Activated CD4-positive, alpha-beta memory T cell treated with anti-CD3 and anti-CD28 coated beads, Interleukin-2, amount 10 ng/mL, durations not matched to agents 7 days and 5 days (primary cell): ENCODE measurements at regions not wholly inside any gene's neighbourhood (a gene's known extent, or its start where the extent isn't known, plus 50 kb on each side); places are given as distances from the start of the nearest gene placed in this dataset.
A peak's percentile ranks its signal among the peaks of the same experiment; 100 is the strongest.
"Not testable (repeated sequence)": the region's sequence is repeated elsewhere in the genome, so short reads cannot be mapped to it uniquely, and the experiment has no call there.

Experiments used
- CTCF ChIA-PET: fragments of 350-600 bp; sonication (Branson Sonifier 250); formaldehyde crosslinking; loops from one replicate; lab custom pipeline; 2021; ENCODE audit warnings: antibody characterized with exemption, inconsistent platforms; lab: Charles Lee
- POLR2A ChIA-PET: fragments of 350-600 bp; sonication (Branson Sonifier 250); formaldehyde crosslinking; loops from one replicate; lab custom pipeline; 2021; ENCODE audit warnings: antibody characterized with exemption; lab: Charles Lee
- DNase-seq: peaks from one replicate; pipeline ENCODE4 v3.0.0-alpha.2; 2020
- H3K27ac Mint-ChIP-seq: one replicate; pipeline ENCODE4 v1.8.0; 2021; ENCODE audit warnings: mild to moderate bottlenecking, mixed read lengths
- H3K27me3 Mint-ChIP-seq: one replicate; pipeline ENCODE4 v1.8.0; 2021; ENCODE audit warnings: mixed read lengths
- H3K36me3 Mint-ChIP-seq: one replicate; pipeline ENCODE4 v1.8.0; 2021; ENCODE audit warnings: low read depth, mixed read lengths
- H3K4me1 Mint-ChIP-seq: one replicate; pipeline ENCODE4 v1.8.0; 2021; ENCODE audit warnings: mixed read lengths
- H3K4me3 Mint-ChIP-seq: one replicate; pipeline ENCODE4 v1.8.0; 2021; ENCODE audit warnings: mild to moderate bottlenecking, mixed read lengths
- H3K9me3 Mint-ChIP-seq: one replicate; pipeline ENCODE4 v1.8.0; 2021; ENCODE audit warnings: mixed read lengths

DNA sequence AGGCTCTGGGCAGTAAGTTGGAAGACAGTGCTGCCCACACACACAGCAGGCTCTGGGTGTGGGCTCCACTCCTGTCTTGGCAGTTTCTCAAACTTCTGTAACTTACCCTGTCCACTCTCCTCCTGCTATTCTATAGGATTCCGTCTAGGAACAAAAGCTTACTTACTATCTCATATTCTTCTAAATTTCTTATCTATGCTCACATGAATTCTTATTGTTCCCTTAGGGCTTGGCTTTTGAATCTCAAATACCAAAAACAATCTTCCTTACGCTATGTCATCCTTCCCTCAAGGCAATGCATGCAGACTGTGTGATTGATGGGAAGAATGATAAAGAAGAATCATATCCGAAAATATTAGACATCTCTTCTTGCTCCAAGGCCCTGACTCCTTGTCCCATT lies 425.9 kb upstream of the ONECUT1 start:
- Mint-ChIP-seq H3K4me3 (no peak overlapping the region), H3K36me3 (no peaks in the 10 kb centered on the region), H3K9me3 (no peaks in the 10 kb centered on the region), H3K27ac (no peak overlapping the region), H3K27me3 (no peaks in the 10 kb centered on the region), H3K4me1 (no peaks in the 10 kb centered on the region)
- ChIA-PET POLR2A (no interaction called here), CTCF (no interaction called here)
- no peak for DNase-seq

DNA sequence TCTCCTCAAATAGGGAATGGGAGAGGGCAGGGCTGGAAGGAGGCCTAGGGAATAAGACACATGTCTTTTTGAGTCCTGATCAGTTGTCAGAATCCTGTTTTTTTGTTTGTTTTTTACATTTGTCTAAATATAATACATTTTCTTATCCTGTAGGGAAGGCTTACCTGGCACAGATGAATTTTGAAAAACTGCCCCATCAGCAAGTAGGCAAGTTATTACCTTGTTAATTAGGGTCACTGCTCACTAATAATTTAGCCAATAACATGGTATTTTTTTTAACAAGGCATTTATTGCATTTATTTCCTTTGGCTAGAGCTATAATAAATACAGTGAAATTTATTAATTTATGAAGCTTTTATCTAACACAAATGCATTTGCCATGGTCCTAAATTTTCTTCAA lies 423.2 kb upstream of the ONECUT1 start:
- Mint-ChIP-seq H3K4me3 (no peak overlapping the region), H3K9me3 (no peaks in the 10 kb centered on the region), H3K27ac (no peak overlapping the region), H3K36me3 (no peaks in the 10 kb centered on the region), H3K4me1 (no peaks in the 10 kb centered on the region), H3K27me3 (no peaks in the 10 kb centered on the region)
- ChIA-PET POLR2A (no interaction called here), CTCF (no interaction called here)
- no peak for DNase-seq

DNA sequence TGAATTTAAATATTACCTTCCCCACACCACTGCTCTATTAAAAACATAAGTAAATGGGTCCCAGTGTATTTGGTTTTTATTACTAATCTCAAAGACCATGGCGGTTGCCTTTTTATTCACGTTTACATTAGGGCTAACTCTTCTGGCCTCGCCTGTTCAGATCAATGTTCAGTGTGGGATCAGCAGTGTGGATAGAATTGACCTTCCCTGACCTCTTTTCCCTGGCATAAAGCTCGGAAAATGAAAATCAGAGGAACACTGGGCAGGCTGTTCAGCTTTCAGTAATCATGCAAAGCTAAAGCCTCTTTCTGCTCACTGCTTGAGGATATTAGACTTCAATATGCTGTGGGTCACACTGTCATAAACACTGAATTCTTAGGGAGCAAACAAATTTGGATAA lies 422.6 kb upstream of the ONECUT1 start:
- Mint-ChIP-seq H3K4me1 (no peaks in the 10 kb centered on the region), H3K27ac (no peak overlapping the region), H3K9me3 (no peaks in the 10 kb centered on the region), H3K36me3 (no peaks in the 10 kb centered on the region), H3K4me3 (no peak overlapping the region), H3K27me3 (no peaks in the 10 kb centered on the region)
- ChIA-PET POLR2A (no interaction called here), CTCF (no interaction called here)
- no peak for DNase-seq

DNA sequence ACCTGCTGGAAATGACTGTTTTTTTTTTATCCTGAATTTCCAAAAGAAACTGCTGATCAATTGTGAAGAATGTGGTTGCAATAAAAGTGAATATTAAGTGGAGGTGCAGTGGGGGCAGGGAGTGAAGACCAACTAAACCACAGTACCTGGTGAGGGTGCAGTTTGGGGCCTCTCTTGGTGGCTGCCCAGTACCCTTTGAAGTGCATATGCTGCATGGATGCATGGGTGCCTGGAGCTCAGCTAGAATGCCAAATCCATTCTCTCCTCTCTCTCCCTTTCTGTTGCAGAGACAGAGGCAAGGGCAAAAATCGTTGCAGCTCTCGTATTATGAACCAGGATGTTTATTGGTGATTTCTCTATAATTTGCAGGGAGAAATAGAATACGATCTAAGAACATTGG lies 420.5 kb upstream of the ONECUT1 start:
- ChIA-PET POLR2A (no interaction called here), CTCF (interaction anchor here (1.4 kb wide), 1 partner anchor 13 kb away, joined by 6 read pairs; no protein-coding TSS in a partner anchor)
- Mint-ChIP-seq H3K4me1 (no peaks in the 10 kb centered on the region), H3K27me3 (no peaks in the 10 kb centered on the region), H3K36me3 (no peaks in the 10 kb centered on the region), H3K27ac (no peak overlapping the region), H3K4me3 (no peak overlapping the region), H3K9me3 (no peaks in the 10 kb centered on the region)
- DNase-seq = no peak

DNA sequence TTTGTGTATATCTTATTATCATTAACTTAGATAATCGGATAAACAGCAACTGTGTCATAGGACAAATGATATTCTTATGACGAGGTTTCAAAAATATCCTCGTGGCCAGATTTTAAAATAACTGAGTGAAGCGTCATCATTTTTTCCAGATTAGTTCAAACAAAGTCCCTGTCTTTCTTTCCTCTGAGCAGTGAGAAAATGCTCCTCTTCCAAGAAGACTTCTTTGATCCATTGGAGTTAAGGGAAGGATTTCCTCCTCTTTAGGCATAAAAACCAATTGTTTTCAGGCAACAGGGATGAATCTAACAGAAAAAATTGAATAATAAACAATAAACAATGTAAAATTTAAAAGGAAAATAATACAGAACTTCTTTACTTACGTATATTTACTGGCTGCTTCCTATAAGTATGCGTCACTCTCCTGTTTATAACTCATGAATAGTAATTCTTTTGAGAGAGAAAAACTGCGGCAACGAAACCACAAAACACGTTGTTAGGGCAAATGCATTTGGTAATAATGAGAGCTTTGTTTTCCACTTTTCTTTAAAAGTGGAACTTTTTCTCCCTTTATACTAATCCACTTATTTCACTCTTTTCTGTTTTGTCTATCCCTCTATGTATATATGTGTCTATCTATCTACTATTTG lies 419.4 kb upstream of the ONECUT1 start:
- Mint-ChIP-seq H3K9me3 (no peaks in the 10 kb centered on the region), H3K4me3 (no peak overlapping the region), H3K27me3 (no peaks in the 10 kb centered on the region), H3K4me1 (no peaks in the 10 kb centered on the region), H3K36me3 (no peaks in the 10 kb centered on the region), H3K27ac (no peak overlapping the region)
- CTCF ChIA-PET = no interaction called here
- POLR2A ChIA-PET = no interaction called here
- DNase-seq = no peak

DNA sequence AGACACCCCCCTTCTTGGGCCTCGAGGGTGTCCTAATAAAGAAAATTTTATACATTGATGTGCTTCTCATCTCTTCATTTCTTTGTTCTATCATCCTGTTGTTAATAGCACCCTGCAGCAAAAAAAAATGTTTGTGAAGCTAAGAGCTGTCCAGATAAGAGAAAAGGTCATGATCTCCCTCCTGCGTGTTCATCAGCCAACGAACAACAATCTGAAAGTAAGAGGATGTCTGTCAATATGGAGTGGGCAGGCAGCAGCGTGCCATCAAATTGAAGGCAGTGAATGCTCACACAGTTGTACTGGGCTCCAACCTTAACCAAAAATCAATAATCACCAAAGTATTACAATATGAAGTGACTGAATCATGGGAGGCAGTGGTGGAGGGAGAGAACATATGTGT lies 418.6 kb upstream of the ONECUT1 start:
- H3K4me3 Mint-ChIP-seq = no peak overlapping the region
- POLR2A ChIA-PET = no interaction called here
- DNase-seq = no peak

DNA sequence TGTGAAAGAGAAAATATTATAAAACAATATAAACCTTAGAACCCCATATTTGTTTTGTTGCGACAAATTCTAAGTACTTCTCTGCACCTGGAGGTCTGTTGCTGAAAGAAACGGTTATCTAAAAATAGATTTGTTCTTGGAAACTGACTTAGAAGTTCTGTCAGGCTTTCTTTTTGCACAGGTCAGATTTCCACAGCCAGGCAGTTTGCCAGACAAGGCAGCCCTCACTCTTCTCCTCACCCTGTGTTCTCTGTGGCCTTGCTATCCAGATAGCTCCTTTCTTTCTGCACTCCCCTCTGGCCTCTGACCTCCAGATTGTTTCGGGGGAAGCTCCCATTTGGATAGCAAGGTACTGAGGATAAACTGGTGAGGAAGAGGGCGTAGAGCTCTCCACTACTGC lies 413.3 kb upstream of the ONECUT1 start:
- no peak for DNase-seq
- Mint-ChIP-seq H3K36me3 (no peaks in the 10 kb centered on the region), H3K9me3 (no peaks in the 10 kb centered on the region), H3K4me1 (no peaks in the 10 kb centered on the region), H3K4me3 (no peak overlapping the region), H3K27ac (no peak overlapping the region), H3K27me3 (no peaks in the 10 kb centered on the region)
- POLR2A ChIA-PET = no interaction called here
- CTCF ChIA-PET = no interaction called here

More for the DNA sequence above, 418.6 kb upstream of the ONECUT1 start:
- Mint-ChIP-seq H3K27me3 (no peaks in the 10 kb centered on the region), H3K36me3 (no peaks in the 10 kb centered on the region), H3K4me1 (no peaks in the 10 kb centered on the region), H3K27ac (no peak overlapping the region), H3K9me3 (no peaks in the 10 kb centered on the region)
- CTCF ChIA-PET = no interaction called here

DNA sequence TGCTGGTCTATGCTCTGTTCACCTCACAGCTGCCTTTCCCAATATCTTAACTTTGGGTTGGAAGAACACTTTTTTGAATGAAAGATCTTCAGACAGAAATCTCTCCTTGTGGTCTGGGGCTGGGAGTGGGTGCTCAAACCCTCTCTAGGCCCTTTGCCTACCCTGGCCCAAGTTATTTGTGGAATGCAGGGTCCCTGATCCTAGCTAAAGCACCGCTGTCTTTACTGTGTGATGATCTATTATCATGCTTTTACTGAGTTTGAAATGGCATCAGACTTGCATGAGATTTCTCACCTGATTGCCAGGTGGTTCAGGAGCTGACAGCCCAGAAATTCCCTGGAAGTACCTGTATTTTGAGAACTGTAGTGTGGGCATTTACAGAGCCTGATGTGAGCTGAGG lies 412.7 kb upstream of the ONECUT1 start:
- Mint-ChIP-seq H3K9me3 (no peaks in the 10 kb centered on the region), H3K4me3 (no peak overlapping the region), H3K27ac (no peak overlapping the region), H3K36me3 (no peaks in the 10 kb centered on the region), H3K4me1 (no peaks in the 10 kb centered on the region), H3K27me3 (no peaks in the 10 kb centered on the region)
- DNase-seq = no peak
- POLR2A ChIA-PET = no interaction called here
- CTCF ChIA-PET = no interaction called here

DNA sequence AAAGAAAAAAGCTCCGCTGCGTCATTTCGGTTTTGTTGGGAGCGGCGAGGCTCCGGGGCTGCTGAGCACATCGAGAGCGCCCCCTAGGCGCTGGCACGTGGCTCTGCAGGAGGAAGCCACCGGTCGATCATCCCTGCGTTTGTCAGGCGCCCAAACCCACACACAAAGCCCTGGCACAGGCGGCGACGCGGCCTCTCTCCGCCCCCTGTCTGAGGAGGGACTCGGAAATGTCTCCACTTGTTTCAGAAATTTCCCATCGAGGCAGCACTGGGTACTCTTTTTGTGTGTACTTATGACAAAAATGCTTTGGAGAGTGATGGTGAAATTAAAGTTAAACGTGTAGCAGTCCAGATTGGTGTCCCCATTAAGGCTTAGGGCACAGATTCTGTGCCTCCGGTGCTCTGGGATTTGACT lies 407.3 kb upstream of the ONECUT1 start:
- Mint-ChIP-seq H3K36me3 (no peaks in the 10 kb centered on the region), H3K9me3 (no peaks in the 10 kb centered on the region), H3K4me3 (no peak overlapping the region), H3K27ac (no peak overlapping the region), H3K4me1 (peaks cover 3% of the 10 kb centered on the region), H3K27me3 (peaks cover 2% of the 10 kb centered on the region)
- ChIA-PET CTCF (interaction anchor here (0.6 to 1.0 kb wide), 4 partner anchors 14 to 419 kb away, joined by 3 to 6 read pairs (median 4); no protein-coding TSS in a partner anchor), POLR2A (no interaction called here)
- DNase-seq = peak; percentile 45

DNA sequence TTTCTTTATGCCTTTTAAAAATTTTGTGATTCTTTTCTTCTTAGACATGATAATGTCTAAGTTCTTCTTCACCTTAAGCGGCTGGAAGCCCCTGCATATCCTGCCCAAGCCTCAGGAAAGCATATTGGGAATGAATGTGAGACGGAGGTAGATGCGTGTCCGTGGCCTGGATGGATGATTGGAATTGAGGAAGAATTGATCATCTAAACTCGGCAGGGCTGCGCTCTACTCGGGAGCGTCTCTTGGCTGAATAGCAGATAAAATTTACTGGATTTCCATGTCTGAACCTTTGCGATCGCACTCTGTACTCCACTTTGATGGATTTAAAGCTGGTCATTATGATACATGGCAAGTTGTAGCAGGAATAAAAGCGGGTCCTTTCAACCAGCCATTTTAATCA lies 406.7 kb upstream of the ONECUT1 start:
- Mint-ChIP-seq H3K4me1 (peaks cover 3% of the 10 kb centered on the region), H3K4me3 (no peak overlapping the region), H3K36me3 (no peaks in the 10 kb centered on the region), H3K27me3 (peaks cover 2% of the 10 kb centered on the region), H3K9me3 (no peaks in the 10 kb centered on the region), H3K27ac (no peak overlapping the region)
- POLR2A ChIA-PET = no interaction called here
- DNase-seq = no peak
- CTCF ChIA-PET = interaction anchor here (0.6 to 1.0 kb wide), 4 partner anchors 14 to 418 kb away, joined by 3 to 6 read pairs (median 4); no protein-coding TSS in a partner anchor

DNA sequence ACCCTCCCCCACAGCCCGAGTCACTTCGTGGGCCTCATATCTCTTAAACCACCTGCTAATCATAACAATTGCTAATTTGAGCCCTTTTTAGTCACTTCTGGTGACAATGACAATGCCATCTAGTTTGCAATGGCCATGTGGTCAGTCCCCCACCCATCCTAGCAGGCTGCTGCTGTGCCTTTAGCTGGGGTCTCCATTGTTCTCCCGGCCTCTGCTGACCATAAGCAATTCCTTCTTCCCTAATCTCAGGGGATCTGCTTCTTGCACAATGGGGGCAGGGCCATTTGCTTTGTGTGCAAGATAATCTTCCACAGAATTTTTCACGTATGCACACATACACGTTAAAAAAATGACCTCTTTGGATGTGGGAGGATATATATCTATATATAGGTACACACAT lies 406.1 kb upstream of the ONECUT1 start:
- ChIA-PET POLR2A (no interaction called here), CTCF (interaction anchor here (1.0 kb wide), 1 partner anchor 415 kb away, joined by 4 read pairs; no protein-coding TSS in a partner anchor)
- Mint-ChIP-seq H3K4me1 (peaks cover 3% of the 10 kb centered on the region), H3K9me3 (no peaks in the 10 kb centered on the region), H3K27me3 (peaks cover 2% of the 10 kb centered on the region), H3K4me3 (no peak overlapping the region), H3K36me3 (no peaks in the 10 kb centered on the region), H3K27ac (no peak overlapping the region)
- no peak for DNase-seq

DNA sequence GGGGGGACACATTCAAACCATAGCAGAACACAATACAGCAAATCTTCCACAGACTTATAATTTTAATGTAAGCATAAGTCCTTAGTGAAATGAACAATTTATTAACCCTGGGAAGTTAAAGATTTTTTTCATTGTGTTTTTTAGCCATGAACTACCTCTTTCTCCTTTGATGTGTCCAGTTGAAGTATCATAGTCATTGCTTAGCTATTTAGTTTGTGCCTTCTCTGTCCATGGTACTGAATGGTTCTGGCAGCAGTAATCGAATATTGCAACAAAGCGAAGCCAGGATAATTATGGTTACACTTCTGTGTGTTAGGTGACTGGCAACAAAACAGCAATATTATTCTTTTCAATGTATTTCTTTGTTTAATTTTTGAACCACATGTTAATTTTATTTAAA lies 403.0 kb upstream of the ONECUT1 start:
- Mint-ChIP-seq H3K9me3 (no peaks in the 10 kb centered on the region), H3K27me3 (peaks cover 2% of the 10 kb centered on the region), H3K4me3 (no peak overlapping the region), H3K27ac (no peak overlapping the region), H3K36me3 (no peaks in the 10 kb centered on the region), H3K4me1 (peaks cover 3% of the 10 kb centered on the region)
- DNase-seq = no peak
- ChIA-PET POLR2A (no interaction called here), CTCF (no interaction called here)

DNA sequence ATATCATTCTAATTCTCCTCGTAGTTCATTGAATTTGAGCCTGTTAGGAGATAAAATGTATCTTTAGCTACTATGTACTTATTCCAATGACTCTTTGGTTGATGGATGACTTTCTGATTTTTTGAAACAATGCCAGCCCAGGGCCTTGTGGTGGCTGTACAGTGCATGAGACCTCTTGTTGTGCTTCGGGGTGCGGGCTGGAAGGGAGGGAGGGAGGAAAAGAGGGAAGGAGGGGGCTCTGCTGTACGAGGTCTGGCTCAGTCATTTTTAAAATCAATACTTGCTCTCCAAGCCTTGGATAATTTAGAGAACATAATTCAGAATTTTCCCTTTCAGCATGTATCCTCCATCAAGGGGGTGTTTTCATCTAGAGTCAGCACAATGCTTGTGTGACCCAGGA lies 399.7 kb upstream of the ONECUT1 start:
- Mint-ChIP-seq H3K9me3 (no peaks in the 10 kb centered on the region), H3K4me1 (no peaks in the 10 kb centered on the region), H3K36me3 (no peaks in the 10 kb centered on the region), H3K27ac (no peak overlapping the region), H3K27me3 (no peaks in the 10 kb centered on the region), H3K4me3 (no peak overlapping the region)
- ChIA-PET CTCF (no interaction called here), POLR2A (no interaction called here)
- no peak for DNase-seq

DNA sequence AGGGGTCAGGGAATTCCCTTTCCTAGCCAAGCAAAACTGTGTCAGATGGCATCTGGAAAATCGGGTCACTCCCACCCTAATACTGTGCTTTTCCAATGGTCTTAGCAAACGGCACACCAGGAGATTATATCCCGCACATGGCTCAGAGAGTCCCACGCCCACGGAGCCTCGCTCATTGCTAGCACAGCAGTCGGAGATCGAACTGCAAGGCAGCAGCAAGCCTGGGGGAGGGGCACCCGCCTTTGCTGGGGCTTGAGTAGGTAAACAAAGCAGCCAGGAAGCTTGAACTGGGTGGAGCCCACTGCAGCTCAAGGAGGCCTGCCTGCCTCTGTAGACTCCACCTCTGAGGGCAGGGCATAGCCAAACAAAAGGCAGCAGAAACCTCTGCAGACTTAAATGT lies 393.3 kb upstream of the ONECUT1 start:
- H3K9me3 Mint-ChIP-seq, CTCF ChIA-PET, H3K36me3 Mint-ChIP-seq, H3K27me3 Mint-ChIP-seq, H3K4me1 Mint-ChIP-seq, POLR2A ChIA-PET, H3K27ac Mint-ChIP-seq, H3K4me3 Mint-ChIP-seq, DNase-seq: not testable (repeated sequence)
